ENCODE measurements at regions not wholly inside any gene's neighbourhood (a gene's known extent, or its start where the extent isn't known, plus 50 kb on each side); places are given as distances from the start of the nearest gene placed in this dataset.
"Not testable (repeated sequence)": the region's sequence is repeated elsewhere in the genome, so short reads cannot be mapped to it uniquely, and the experiment has no call there.

- not testable (repeated sequence) for H3K27me3 ChIP-seq (ENCODE audit: control insufficient read depth, insufficient read depth, low read length); H3K36me3 ChIP-seq (ENCODE audit: control insufficient read depth, insufficient read depth, low read length); DNase-seq (ENCODE audit: low read depth in 4 of 6, low spot score in 6 of 6); H3K27ac ChIP-seq (ENCODE audit: low read depth, low read length); H3K9me3 ChIP-seq (ENCODE audit: control insufficient read depth, insufficient read depth, low read length); H3K4me3 ChIP-seq (ENCODE audit: low read depth, low read length); H3K4me1 ChIP-seq (ENCODE audit: control insufficient read depth, insufficient read depth, low read length)
- 92% methylated on average over 11 of the region's 12 CpGs for WGBS (ENCODE audit: insufficient coverage)
Observed at GRCh38 chr13:84579901-84580300, 697.6 kb upstream of the SLITRK1 start.

GRCh38 chr13:84574851-84575250 is 692.6 kb upstream of the SLITRK1 start:
- Histone ChIP-seq H3K36me3 (ENCODE audit: control insufficient read depth, insufficient read depth, low read length) (no peaks in the 10 kb centered on the region), H3K27ac (ENCODE audit: low read depth, low read length) (no peak overlapping the region), H3K4me3 (ENCODE audit: low read depth, low read length) (no peak overlapping the region), H3K9me3 (ENCODE audit: control insufficient read depth, insufficient read depth, low read length) (no peaks in the 10 kb centered on the region), H3K27me3 (ENCODE audit: control insufficient read depth, insufficient read depth, low read length) (no peaks in the 10 kb centered on the region), H3K4me1 (ENCODE audit: control insufficient read depth, insufficient read depth, low read length) (no peaks in the 10 kb centered on the region)
- peak in 2 of 6 donors; percentile 51 to 79 for DNase-seq (ENCODE audit: low read depth in 4 of 6, low spot score in 6 of 6)

GRCh38 chr13:84571264-84571663 is 689.0 kb upstream of the SLITRK1 start:
- Histone ChIP-seq H3K4me1 (ENCODE audit: control insufficient read depth, insufficient read depth, low read length) (no peaks in the 10 kb centered on the region), H3K36me3 (ENCODE audit: control insufficient read depth, insufficient read depth, low read length) (no peaks in the 10 kb centered on the region), H3K9me3 (ENCODE audit: control insufficient read depth, insufficient read depth, low read length) (no peaks in the 10 kb centered on the region), H3K4me3 (ENCODE audit: low read depth, low read length) (no peak overlapping the region), H3K27me3 (ENCODE audit: control insufficient read depth, insufficient read depth, low read length) (no peaks in the 10 kb centered on the region), H3K27ac (ENCODE audit: low read depth, low read length) (no peak overlapping the region)
- DNase-seq (ENCODE audit: low read depth in 4 of 6, low spot score in 6 of 6): no peak
- WGBS (ENCODE audit: insufficient coverage): no CpG with 5 or more reads among the region's 3 CpGs

GRCh38 chr13:84570831-84571230 is 688.6 kb upstream of the SLITRK1 start:
- DNase-seq (ENCODE audit: low read depth in 4 of 6, low spot score in 6 of 6): no peak
- Histone ChIP-seq H3K27ac (ENCODE audit: low read depth, low read length) (no peak overlapping the region), H3K36me3 (ENCODE audit: control insufficient read depth, insufficient read depth, low read length) (no peaks in the 10 kb centered on the region), H3K4me1 (ENCODE audit: control insufficient read depth, insufficient read depth, low read length) (no peaks in the 10 kb centered on the region), H3K27me3 (ENCODE audit: control insufficient read depth, insufficient read depth, low read length) (no peaks in the 10 kb centered on the region), H3K9me3 (ENCODE audit: control insufficient read depth, insufficient read depth, low read length) (no peaks in the 10 kb centered on the region), H3K4me3 (ENCODE audit: low read depth, low read length) (no peak overlapping the region)
- WGBS (ENCODE audit: insufficient coverage): no CpG with 5 or more reads among the region's 2 CpGs

- Histone ChIP-seq H3K27me3 (ENCODE audit: control insufficient read depth, insufficient read depth, low read length) (no peaks in the 10 kb centered on the region), H3K4me1 (ENCODE audit: control insufficient read depth, insufficient read depth, low read length) (no peaks in the 10 kb centered on the region), H3K4me3 (ENCODE audit: low read depth, low read length) (no peak overlapping the region), H3K27ac (ENCODE audit: low read depth, low read length) (no peak overlapping the region), H3K36me3 (ENCODE audit: control insufficient read depth, insufficient read depth, low read length) (no peaks in the 10 kb centered on the region), H3K9me3 (ENCODE audit: control insufficient read depth, insufficient read depth, low read length) (no peaks in the 10 kb centered on the region)
- WGBS (ENCODE audit: insufficient coverage): no CpG with 5 or more reads among the region's 1 CpG
- no peak for DNase-seq (ENCODE audit: low read depth in 4 of 6, low spot score in 6 of 6)
Observed at GRCh38 chr13:84569366-84569765, 687.1 kb upstream of the SLITRK1 start.

- peak in 1 of 6 donors; percentile 15 for DNase-seq (ENCODE audit: low read depth in 4 of 6, low spot score in 6 of 6)
- Histone ChIP-seq H3K4me1 (ENCODE audit: control insufficient read depth, insufficient read depth, low read length) (no peaks in the 10 kb centered on the region), H3K4me3 (ENCODE audit: low read depth, low read length) (no peak overlapping the region), H3K36me3 (ENCODE audit: control insufficient read depth, insufficient read depth, low read length) (no peaks in the 10 kb centered on the region), H3K27me3 (ENCODE audit: control insufficient read depth, insufficient read depth, low read length) (no peaks in the 10 kb centered on the region), H3K9me3 (ENCODE audit: control insufficient read depth, insufficient read depth, low read length) (no peaks in the 10 kb centered on the region), H3K27ac (ENCODE audit: low read depth, low read length) (no peak overlapping the region)
- WGBS (ENCODE audit: insufficient coverage): 57% methylated on average over 1 of the region's 1 CpG
Observed at GRCh38 chr13:84567848-84568247, 685.6 kb upstream of the SLITRK1 start.

GRCh38 chr13:84566780-84567179 is 684.5 kb upstream of the SLITRK1 start:
- WGBS (ENCODE audit: insufficient coverage): 93% methylated on average over 2 of the region's 2 CpGs

GRCh38 chr13:84563611-84564010 is 681.3 kb upstream of the SLITRK1 start:
- no peaks in the 10 kb centered on the region for H3K27me3 ChIP-seq (ENCODE audit: control insufficient read depth, insufficient read depth, low read length)
- no peaks in the 10 kb centered on the region for H3K9me3 ChIP-seq (ENCODE audit: control insufficient read depth, insufficient read depth, low read length)
- no peaks in the 10 kb centered on the region for H3K36me3 ChIP-seq (ENCODE audit: control insufficient read depth, insufficient read depth, low read length)
- no peaks in the 10 kb centered on the region for H3K4me1 ChIP-seq (ENCODE audit: control insufficient read depth, insufficient read depth, low read length)
- no peak overlapping the region for H3K27ac ChIP-seq (ENCODE audit: low read depth, low read length)
- H3K4me3 ChIP-seq (ENCODE audit: low read depth, low read length): no peak overlapping the region
- no peak for DNase-seq (ENCODE audit: low read depth in 4 of 6, low spot score in 6 of 6)
- 100% methylated on average over 2 of the region's 3 CpGs for WGBS (ENCODE audit: insufficient coverage)

More at GRCh38 chr13:84566780-84567179, 684.5 kb upstream of the SLITRK1 start:
- H3K27ac ChIP-seq (ENCODE audit: low read depth, low read length): no peak overlapping the region
- H3K27me3 ChIP-seq (ENCODE audit: control insufficient read depth, insufficient read depth, low read length): no peaks in the 10 kb centered on the region
- no peaks in the 10 kb centered on the region for H3K36me3 ChIP-seq (ENCODE audit: control insufficient read depth, insufficient read depth, low read length)
- no peak for DNase-seq (ENCODE audit: low read depth in 4 of 6, low spot score in 6 of 6)
- H3K9me3 ChIP-seq (ENCODE audit: control insufficient read depth, insufficient read depth, low read length): no peaks in the 10 kb centered on the region
- no peaks in the 10 kb centered on the region for H3K4me1 ChIP-seq (ENCODE audit: control insufficient read depth, insufficient read depth, low read length)
- H3K4me3 ChIP-seq (ENCODE audit: low read depth, low read length): no peak overlapping the region

- Histone ChIP-seq H3K4me1 (ENCODE audit: control insufficient read depth, insufficient read depth, low read length) (no peaks in the 10 kb centered on the region), H3K27me3 (ENCODE audit: control insufficient read depth, insufficient read depth, low read length) (no peaks in the 10 kb centered on the region), H3K9me3 (ENCODE audit: control insufficient read depth, insufficient read depth, low read length) (no peaks in the 10 kb centered on the region), H3K27ac (ENCODE audit: low read depth, low read length) (no peak overlapping the region), H3K4me3 (ENCODE audit: low read depth, low read length) (no peak overlapping the region), H3K36me3 (ENCODE audit: control insufficient read depth, insufficient read depth, low read length) (no peaks in the 10 kb centered on the region)
- no CpG with 5 or more reads among the region's 5 CpGs for WGBS (ENCODE audit: insufficient coverage)
- peak in 2 of 6 donors; percentile 28 to 45 for DNase-seq (ENCODE audit: low read depth in 4 of 6, low spot score in 6 of 6)
Observed at GRCh38 chr13:84553227-84553626, 671.0 kb upstream of the SLITRK1 start.

- no CpG with 5 or more reads among the region's 3 CpGs for WGBS (ENCODE audit: insufficient coverage)
- Histone ChIP-seq H3K36me3 (ENCODE audit: control insufficient read depth, insufficient read depth, low read length) (no peaks in the 10 kb centered on the region), H3K4me1 (ENCODE audit: control insufficient read depth, insufficient read depth, low read length) (no peaks in the 10 kb centered on the region), H3K9me3 (ENCODE audit: control insufficient read depth, insufficient read depth, low read length) (no peaks in the 10 kb centered on the region), H3K27me3 (ENCODE audit: control insufficient read depth, insufficient read depth, low read length) (no peaks in the 10 kb centered on the region), H3K4me3 (ENCODE audit: low read depth, low read length) (no peak overlapping the region), H3K27ac (ENCODE audit: low read depth, low read length) (no peak overlapping the region)
- peak in 1 of 6 donors; percentile 40 for DNase-seq (ENCODE audit: low read depth in 4 of 6, low spot score in 6 of 6)
Observed at GRCh38 chr13:84543962-84544361, 661.7 kb upstream of the SLITRK1 start.

All from spinal cord (tissue), 9 donors.